ENCODE measurements at regions not wholly inside any gene's neighbourhood (a gene's known extent, or its start where the extent isn't known, plus 50 kb on each side); places are given as distances from the start of the nearest gene placed in this dataset.

GRCh38 chr9:91159664-91160121, 202.0 kb downstream of the AUH start:
- TF ChIP-seq CTCF (IDR thresholded peaks at IDR 0.05; ENCODE audit: insufficient read depth, low read length) (no peak), POLR2AphosphoS5 (IDR thresholded peaks at IDR 0.05; ENCODE audit: low read depth) (no peak), SPI1 (IDR thresholded peaks at IDR 0.05; ENCODE audit: borderline replicate concordance, low read depth) (no peak)

Measured in HL-60 (cell line).